ENCODE measurements at regions not wholly inside any gene's neighbourhood (a gene's known extent, or its start where the extent isn't known, plus 50 kb on each side); places are given as distances from the start of the nearest gene placed in this dataset.

DNA sequence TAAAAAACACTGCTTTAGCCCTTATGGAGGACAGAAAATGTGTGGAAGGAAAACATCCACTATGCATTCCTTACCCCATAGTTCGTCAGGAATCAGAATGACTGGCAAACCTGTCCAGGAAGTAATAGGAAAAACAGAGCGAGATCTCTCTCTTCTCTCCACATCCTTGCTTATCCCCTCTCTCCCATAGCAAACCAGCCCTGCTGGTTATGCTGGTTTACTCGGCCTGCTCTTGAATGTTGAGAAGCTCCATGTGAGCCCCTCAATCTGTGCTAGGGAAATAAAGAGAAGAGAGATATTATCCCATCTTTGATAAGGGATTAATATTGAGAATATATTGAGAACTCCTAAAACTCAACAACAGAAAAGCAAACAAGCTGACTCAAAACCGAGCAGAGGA is 402.8 kb upstream of the RBFOX1 start:
- ATAC-seq (ENCODE audit: low read depth) (no peak), DNase-seq (ENCODE audit: low spot score) (no peak)
- no peak overlapping the region for H3K27ac ChIP-seq (ENCODE audit: poor library complexity, severe bottlenecking)
- H3K4me3 ChIP-seq (ENCODE audit: severe bottlenecking), result no peak overlapping the region
- H3K36me3 ChIP-seq (ENCODE audit: low read depth), result no peaks in the 10 kb centered on the region
- no peaks in the 10 kb centered on the region for H3K27me3 ChIP-seq (ENCODE audit: insufficient read depth, poor library complexity, severe bottlenecking)
- H3K9me3 ChIP-seq (ENCODE audit: severe bottlenecking), result no peaks in the 10 kb centered on the region
- TF ChIP-seq, protein P1, sequence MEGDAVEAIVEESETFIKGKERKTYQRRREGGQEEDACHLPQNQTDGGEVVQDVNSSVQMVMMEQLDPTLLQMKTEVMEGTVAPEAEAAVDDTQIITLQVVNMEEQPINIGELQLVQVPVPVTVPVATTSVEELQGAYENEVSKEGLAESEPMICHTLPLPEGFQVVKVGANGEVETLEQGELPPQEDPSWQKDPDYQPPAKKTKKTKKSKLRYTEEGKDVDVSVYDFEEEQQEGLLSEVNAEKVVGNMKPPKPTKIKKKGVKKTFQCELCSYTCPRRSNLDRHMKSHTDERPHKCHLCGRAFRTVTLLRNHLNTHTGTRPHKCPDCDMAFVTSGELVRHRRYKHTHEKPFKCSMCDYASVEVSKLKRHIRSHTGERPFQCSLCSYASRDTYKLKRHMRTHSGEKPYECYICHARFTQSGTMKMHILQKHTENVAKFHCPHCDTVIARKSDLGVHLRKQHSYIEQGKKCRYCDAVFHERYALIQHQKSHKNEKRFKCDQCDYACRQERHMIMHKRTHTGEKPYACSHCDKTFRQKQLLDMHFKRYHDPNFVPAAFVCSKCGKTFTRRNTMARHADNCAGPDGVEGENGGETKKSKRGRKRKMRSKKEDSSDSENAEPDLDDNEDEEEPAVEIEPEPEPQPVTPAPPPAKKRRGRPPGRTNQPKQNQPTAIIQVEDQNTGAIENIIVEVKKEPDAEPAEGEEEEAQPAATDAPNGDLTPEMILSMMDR (IDR thresholded peaks at IDR 0.05; ENCODE audit: poor library complexity, severe bottlenecking), result no peak
- H3K4me1 ChIP-seq (ENCODE audit: insufficient read depth, poor library complexity, severe bottlenecking), result no peaks in the 10 kb centered on the region

DNA sequence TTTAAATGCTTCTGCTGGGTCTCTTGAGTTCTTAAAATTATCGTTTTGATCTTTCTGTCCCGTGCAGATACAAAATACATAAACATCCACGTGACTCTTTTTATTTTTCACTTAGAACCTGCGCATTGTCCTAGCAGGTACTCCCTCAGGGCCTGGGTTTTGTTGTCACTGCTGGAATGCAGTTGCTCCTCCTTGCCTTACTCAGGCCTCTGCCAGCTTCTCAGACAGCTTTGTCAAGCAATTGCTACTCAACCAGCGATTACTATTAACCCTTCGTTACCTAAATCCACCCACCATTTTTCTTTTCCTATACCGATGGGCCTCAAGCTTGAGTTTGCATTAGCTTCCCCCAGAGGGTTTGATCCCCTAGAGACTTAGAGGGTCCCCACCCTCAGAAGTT is 405.9 kb upstream of the RBFOX1 start:
- DNase-seq (ENCODE audit: low spot score), result no peak

DNA sequence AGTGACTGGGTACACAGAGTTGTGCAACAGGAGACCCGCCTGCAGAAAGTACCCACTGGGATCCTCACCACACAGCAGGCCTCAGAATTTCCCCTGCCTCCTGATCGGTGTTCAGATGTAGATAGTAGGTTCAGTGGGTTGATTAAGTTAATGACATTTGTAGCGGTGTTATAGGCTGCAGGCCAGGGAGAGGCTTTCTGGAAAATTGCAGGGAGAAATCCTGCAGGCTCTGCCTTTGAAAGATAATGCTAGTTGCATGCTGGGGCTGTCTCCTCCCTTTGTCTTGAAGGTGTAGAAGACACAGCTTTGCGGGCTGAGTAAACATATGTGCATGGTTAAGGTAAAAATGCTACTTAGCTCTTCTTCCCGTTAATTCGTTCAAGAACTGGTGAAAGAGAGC is 406.3 kb upstream of the RBFOX1 start:
- H3K27me3 ChIP-seq (ENCODE audit: insufficient read depth, poor library complexity, severe bottlenecking), result no peaks in the 10 kb centered on the region
- no peaks in the 10 kb centered on the region for H3K9me3 ChIP-seq (ENCODE audit: severe bottlenecking)
- H3K4me3 ChIP-seq (ENCODE audit: severe bottlenecking), result no peak overlapping the region
- no peaks in the 10 kb centered on the region for H3K4me1 ChIP-seq (ENCODE audit: insufficient read depth, poor library complexity, severe bottlenecking)
- TF ChIP-seq, protein P1 (IDR thresholded peaks at IDR 0.05; ENCODE audit: poor library complexity, severe bottlenecking), result no peak
- DNase-seq (ENCODE audit: low spot score) (no peak), ATAC-seq (ENCODE audit: low read depth) (no peak)
- no peak overlapping the region for H3K27ac ChIP-seq (ENCODE audit: poor library complexity, severe bottlenecking)
- no peaks in the 10 kb centered on the region for H3K36me3 ChIP-seq (ENCODE audit: low read depth)

More for the DNA sequence above, 405.9 kb upstream of the RBFOX1 start:
- Histone ChIP-seq H3K4me3 (ENCODE audit: severe bottlenecking) (no peak overlapping the region), H3K4me1 (ENCODE audit: insufficient read depth, poor library complexity, severe bottlenecking) (no peaks in the 10 kb centered on the region), H3K36me3 (ENCODE audit: low read depth) (no peaks in the 10 kb centered on the region), H3K27me3 (ENCODE audit: insufficient read depth, poor library complexity, severe bottlenecking) (no peaks in the 10 kb centered on the region), H3K27ac (ENCODE audit: poor library complexity, severe bottlenecking) (no peak overlapping the region), H3K9me3 (ENCODE audit: severe bottlenecking) (no peaks in the 10 kb centered on the region)
- TF ChIP-seq, protein P1 (IDR thresholded peaks at IDR 0.05; ENCODE audit: poor library complexity, severe bottlenecking), result no peak
- ATAC-seq (ENCODE audit: low read depth), result no peak

DNA sequence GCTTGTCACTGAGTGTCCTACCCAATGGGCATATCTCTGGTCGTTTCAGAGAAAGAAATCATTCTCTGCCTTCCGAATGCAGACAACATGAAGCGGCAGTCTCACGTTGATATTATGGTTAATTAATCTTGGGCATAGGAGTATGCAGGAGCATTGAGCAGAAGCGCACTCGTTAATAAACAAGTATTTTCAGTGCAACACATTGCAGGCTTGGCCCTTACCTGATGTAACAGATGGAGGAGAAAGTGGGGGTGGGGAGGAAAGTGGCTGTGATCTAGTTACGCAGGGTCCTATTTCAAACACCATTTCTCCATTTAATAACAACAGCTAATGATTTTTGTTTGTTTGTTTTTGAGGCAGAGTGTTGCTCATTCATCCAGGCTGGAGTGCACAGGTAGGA is 414.0 kb upstream of the RBFOX1 start:
- H3K4me3 ChIP-seq (ENCODE audit: severe bottlenecking), result no peak overlapping the region
- no peaks in the 10 kb centered on the region for H3K27me3 ChIP-seq (ENCODE audit: insufficient read depth, poor library complexity, severe bottlenecking)
- H3K36me3 ChIP-seq (ENCODE audit: low read depth), result no peaks in the 10 kb centered on the region
- no peak overlapping the region for H3K27ac ChIP-seq (ENCODE audit: poor library complexity, severe bottlenecking)
- TF ChIP-seq, protein P1 (IDR thresholded peaks at IDR 0.05; ENCODE audit: poor library complexity, severe bottlenecking), result no peak
- ATAC-seq (ENCODE audit: low read depth), result no peak
- peaks cover 1% of the 10 kb centered on the region for H3K9me3 ChIP-seq (ENCODE audit: severe bottlenecking)
- H3K4me1 ChIP-seq (ENCODE audit: insufficient read depth, poor library complexity, severe bottlenecking), result no peaks in the 10 kb centered on the region
- DNase-seq (ENCODE audit: low spot score), result no peak

DNA sequence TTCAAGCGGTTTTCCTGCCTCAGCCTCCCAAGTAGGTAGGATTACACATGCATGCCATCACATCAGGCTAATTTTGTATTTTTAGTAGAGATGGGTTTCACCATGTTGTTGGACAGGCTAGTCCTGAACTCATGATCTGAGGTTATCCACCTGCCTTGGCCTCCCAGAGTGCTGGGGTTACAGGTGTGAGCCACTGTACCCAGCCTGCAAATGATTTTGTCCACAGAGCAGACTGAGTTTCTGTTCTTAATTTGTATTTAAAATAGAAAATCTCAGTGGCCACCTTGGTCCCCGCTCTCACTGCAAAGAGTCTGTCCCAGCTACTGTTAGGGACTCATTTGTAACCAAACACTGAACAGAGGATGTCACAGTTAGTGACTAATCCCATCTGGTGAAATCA is 415.7 kb upstream of the RBFOX1 start:
- Histone ChIP-seq H3K9me3 (ENCODE audit: severe bottlenecking) (peaks cover 1% of the 10 kb centered on the region), H3K36me3 (ENCODE audit: low read depth) (no peaks in the 10 kb centered on the region), H3K4me1 (ENCODE audit: insufficient read depth, poor library complexity, severe bottlenecking) (no peaks in the 10 kb centered on the region), H3K27me3 (ENCODE audit: insufficient read depth, poor library complexity, severe bottlenecking) (no peaks in the 10 kb centered on the region), H3K4me3 (ENCODE audit: severe bottlenecking) (no peak overlapping the region), H3K27ac (ENCODE audit: poor library complexity, severe bottlenecking) (no peak overlapping the region)
- no peak for ATAC-seq (ENCODE audit: low read depth)
- no peak for DNase-seq (ENCODE audit: low spot score)
- TF ChIP-seq, protein P1 (IDR thresholded peaks at IDR 0.05; ENCODE audit: poor library complexity, severe bottlenecking), result no peak
